Stomach (tissue), 8 donors: ENCODE measurements at regions not wholly inside any gene's neighbourhood (a gene's known extent, or its start where the extent isn't known, plus 50 kb on each side); places are given as distances from the start of the nearest gene placed in this dataset.
A peak's percentile ranks its signal among the peaks of the same experiment; 100 is the strongest.

Source experiments
- DNase-seq, 2 donors: peaks; one replicate each; pipeline versions ENCODE4 v3.0.0 to v3.0.0-alpha.2; 2013 to 2019
- H3K27ac ChIP-seq, 5 donors: fragments of 200-600 bp in 4 of 5; sonication (generic) in 4 of 5; one replicate each; pipeline ENCODE4 v1.5.1; 2013 to 2019; ENCODE audit warnings: mild to moderate bottlenecking in 1 of 5, moderate library complexity in 1 of 5
- H3K27me3 ChIP-seq, 3 donors: fragments of 200-600 bp; sonication (generic); one replicate each; pipeline ENCODE4 v1.5.1; 2017 to 2019; ENCODE audit warnings: mixed run types in 1 of 3
- H3K36me3 ChIP-seq, 4 donors: fragments of 200-600 bp; sonication (generic); 1 replicate in 3 of 4; 2 replicates in 1 of 4; pipeline ENCODE4 v1.5.1; 2016 to 2019
- H3K4me1 ChIP-seq, 4 donors: fragments of 200-600 bp; sonication (generic); one replicate each; pipeline ENCODE4 v1.5.1; 2016 to 2019
- H3K4me3 ChIP-seq, 4 donors: fragments of 200-600 bp; sonication (generic) in 3 of 4; one replicate each; pipeline ENCODE4 v1.5.1; 2016 to 2019; ENCODE audit warnings: mild to moderate bottlenecking in 1 of 4
- H3K9me3 ChIP-seq, 4 donors: fragments of 200-600 bp; sonication (generic); one replicate each; pipeline ENCODE4 v1.5.1; 2016 to 2019
- CTCF ChIP-seq, 7 experiments: fragments of 450-650 bp in 4 of 7; fragments of 200-600 bp in 3 of 7; sonication (generic) in 3 of 7; IDR thresholded peaks; one replicate each; pipeline ENCODE4 v1.5.1; 2016 to 2019; ENCODE audit warnings: antibody characterized with exemption in 7 of 7, control low read depth in 2 of 7, mild to moderate bottlenecking in 1 of 7
- EP300 ChIP-seq: sonication (generic); formaldehyde crosslinking; IDR thresholded peaks from one replicate; pipeline ENCODE4 v1.6.1; 2017; ENCODE audit warnings: antibody characterized with exemption
- POLR2A ChIP-seq, 4 donors: fragments of 450-650 bp; IDR thresholded peaks; one replicate each; pipeline ENCODE4 v1.6.1; 2016; ENCODE audit warnings: antibody characterized with exemption in 4 of 4, control low read depth in 2 of 4, mild to moderate bottlenecking in 1 of 4, moderate library complexity in 1 of 4
- POLR2AphosphoS5 ChIP-seq, 3 donors: sonication (generic); formaldehyde crosslinking; IDR thresholded peaks; one replicate each; pipeline ENCODE4 v1.6.1; 2016; ENCODE audit warnings: antibody characterized with exemption in 3 of 3
- WGBS, 5 donors: extraction: QIAGEN DNeasy Blood & Tissue Kit in 3 of 5; methylation state at CpG; one replicate each; pipeline versions ENCODE4 v1.1.5 to v1.1.7; 2013 to 2018; 5-methylcytosine and 5-hydroxymethylcytosine counted together
- intact Hi-C: fragments of 100-400 bp; cut with DNase I; formaldehyde crosslinking; loops from one replicate; pipeline ENCODE4 v1.15.1; 2023; ENCODE audit warnings: low total_unique reads
- donor health status: healthy with polysubstance abuse.
- donor health status: Bipolar disorder and iron deficiency.
- donor health status: healthy.

- Histone ChIP-seq H3K4me3 (no peak overlapping the region), H3K36me3 (no peaks in the 10 kb centered on the region), H3K4me1 (no peaks in the 10 kb centered on the region), H3K27ac (no peak overlapping the region), H3K27me3 (no peaks in the 10 kb centered on the region), H3K9me3 (no peaks in the 10 kb centered on the region)
- no peak for TF ChIP-seq EP300
- TF ChIP-seq POLR2AphosphoS5 (IDR thresholded peaks at IDR 0.05) = no peak
- no peak for TF ChIP-seq POLR2A (IDR thresholded peaks at IDR 0.05)
- no peak for TF ChIP-seq CTCF (IDR thresholded peaks at IDR 0.05)
- intact Hi-C loops = no loop called here
- DNase-seq = no peak
These were observed 107.2 kb downstream of the NMUR2 start for GRCh38 chr5:152297866-152298265.

- Histone ChIP-seq H3K9me3 (peaks cover 0 to 8% (median 0%) of the 10 kb centered on the region in 4 donors), H3K36me3 (no peaks in the 10 kb centered on the region), H3K27me3 (no peaks in the 10 kb centered on the region), H3K4me1 (peaks cover 0 to 13% (median 5%) of the 10 kb centered on the region in 4 donors), H3K27ac (no peak overlapping the region), H3K4me3 (no peak overlapping the region)
- intact Hi-C loops = no loop called here
- DNase-seq = no peak
- 42 to 54% (median 47%) methylated on average over 2 of the region's 2 CpGs for WGBS, 5 donors
- no peak for TF ChIP-seq EP300
- TF ChIP-seq POLR2A (IDR thresholded peaks at IDR 0.05) = no peak
- TF ChIP-seq CTCF (IDR thresholded peaks at IDR 0.05) = no peak
- no peak for TF ChIP-seq POLR2AphosphoS5 (IDR thresholded peaks at IDR 0.05)
These were observed 111.9 kb downstream of the NMUR2 start for GRCh38 chr5:152293189-152293588.

- no peak for DNase-seq
- no peak overlapping the region for H3K27ac ChIP-seq
- H3K36me3 ChIP-seq = no peaks in the 10 kb centered on the region
- intact Hi-C loops = no loop called here
- H3K4me3 ChIP-seq = no peak overlapping the region
- H3K4me1 ChIP-seq = peaks cover 0 to 18% (median 5%) of the 10 kb centered on the region in 4 donors
- WGBS, 5 donors = 53 to 70% (median 58%) methylated on average over 5 of the region's 5 CpGs
- no peak for TF ChIP-seq CTCF (IDR thresholded peaks at IDR 0.05)
- no peak for TF ChIP-seq POLR2A (IDR thresholded peaks at IDR 0.05)
- TF ChIP-seq EP300 = no peak
- no peak for TF ChIP-seq POLR2AphosphoS5 (IDR thresholded peaks at IDR 0.05)
- H3K27me3 ChIP-seq = no peaks in the 10 kb centered on the region
- peaks cover 0 to 8% (median 0%) of the 10 kb centered on the region in 4 donors for H3K9me3 ChIP-seq
These were observed 114.9 kb downstream of the NMUR2 start for GRCh38 chr5:152290181-152290580.

- Histone ChIP-seq H3K4me1 (peaks cover 0 to 18% (median 5%) of the 10 kb centered on the region in 4 donors), H3K36me3 (no peaks in the 10 kb centered on the region), H3K9me3 (peaks cover 0 to 8% (median under 1%) of the 10 kb centered on the region in 4 donors), H3K4me3 (no peak overlapping the region), H3K27ac (peak overlapping the region in 1 of 5 donors; percentile 32), H3K27me3 (no peaks in the 10 kb centered on the region)
- 33 to 59% (median 50%) methylated on average over 3 of the region's 3 CpGs for WGBS, 5 donors
- no peak for TF ChIP-seq CTCF (IDR thresholded peaks at IDR 0.05)
- no peak for TF ChIP-seq EP300
- no peak for TF ChIP-seq POLR2A (IDR thresholded peaks at IDR 0.05)
- no peak for TF ChIP-seq POLR2AphosphoS5 (IDR thresholded peaks at IDR 0.05)
- DNase-seq = peak in 1 of 2 donors; percentile 10
- intact Hi-C loops = no loop called here
These were observed 116.0 kb downstream of the NMUR2 start for GRCh38 chr5:152288917-152289595.
